K562 (cell line): ENCODE measurements at regions not wholly inside any gene's neighbourhood (a gene's known extent, or its start where the extent isn't known, plus 50 kb on each side); places are given as distances from the start of the nearest gene placed in this dataset.

ENCODE experiments used
- ATAC-seq: fragments of 200-7000 bp; cut with Tn5 transposase; 3 replicates; pipeline ENCODE4 v1.9.1; 2020; ENCODE audit warnings: moderate library complexity
- BruUV-seq: library from RNA; stranded (reverse); fragments of 400-500 nt; replicated peaks from 2 replicates; lab custom pipeline; 2021; lab: Mats Ljungman, UMichigan
- CTCF ChIA-PET: fragments of 300-600 bp; formaldehyde crosslinking; extraction: SDS; loops from one replicate; lab custom pipeline; 2021; ENCODE audit warnings: low intra/inter-chr PET ratio; lab: Yijun Ruan, JAX
- POLR2A ChIA-PET: fragments of 300-600, 350-650 bp; sonication (Branson Sonifier 250); formaldehyde crosslinking; extraction: SDS; loops from one replicate; lab custom pipeline; 2021; ENCODE audit warnings: antibody characterized with exemption, inconsistent platforms; lab: Yijun Ruan, JAX
- DNase-seq, 4 experiments: peaks; one replicate each; pipeline versions ENCODE4 v3.0.0 to v3.0.0-alpha.2; 2011 to 2018; ENCODE audit warnings: low spot score in 3 of 4, mixed read lengths in 3 of 4; ENCODE audit errors: extremely low read depth in 1 of 4
- FAIRE-seq: peaks from 2 replicates; lab custom pipeline; 2011; peaks lifted over from hg19 to GRCh38; lab: Jason Lieb, UNC
- H2AFZ ChIP-seq: 2 replicates; pipeline ENCODE4 v1.6.0; 2011; ENCODE audit warnings: low read depth, low read length, control low read depth, inconsistent platforms
- H3K27ac ChIP-seq: fragments of 200-600 bp; 3 replicates; pipeline ENCODE4 v1.8.0; 2011; ENCODE audit warnings: low read depth, mild to moderate bottlenecking, control low read depth, inconsistent platforms, low read length, moderate library complexity, mixed read lengths; ENCODE audit errors: extremely low read depth
- H3K27me3 ChIP-seq, 2 experiments: fragments of 300-600 bp in 1 of 2; 2 replicates in 1 of 2; 3 replicates in 1 of 2; pipeline versions ENCODE4 v1.6.0 to v1.8.0; 2011; ENCODE audit warnings: inconsistent platforms in 2 of 2, low read length in 2 of 2, mild to moderate bottlenecking in 1 of 2, mixed read lengths in 1 of 2, moderate library complexity in 1 of 2; ENCODE audit not compliant: control insufficient read depth in 2 of 2, insufficient read depth in 2 of 2
- H3K36me3 ChIP-seq: fragments of 300-600 bp; 3 replicates; pipeline ENCODE4 v1.8.0; 2011; ENCODE audit warnings: mild to moderate bottlenecking, low read length, inconsistent platforms; ENCODE audit not compliant: control insufficient read depth, insufficient read depth
- H3K4me1 ChIP-seq, 2 experiments: fragments of 200-600 bp in 1 of 2; replicated peaks in 1 of 2; 2 replicates in 1 of 2; 3 replicates in 1 of 2; pipeline versions ENCODE4 v1.5.1 to v1.8.0; 2011; ENCODE audit warnings: inconsistent platforms in 2 of 2, low read length in 2 of 2, mild to moderate bottlenecking in 1 of 2, mixed read lengths in 1 of 2, moderate library complexity in 1 of 2; ENCODE audit not compliant: control insufficient read depth in 2 of 2, insufficient read depth in 2 of 2
- H3K4me2 ChIP-seq: 2 replicates; pipeline ENCODE4 v1.6.1; 2011; ENCODE audit warnings: low read length, control low read depth, inconsistent platforms, mixed read lengths; ENCODE audit not compliant: insufficient read depth
- H3K4me3 ChIP-seq: fragments of 200-600 bp; sonication (generic), shearing (Covaris generic); 2 replicates; pipeline ENCODE4 v1.5.1; 2016; ENCODE audit warnings: control low read depth, inconsistent platforms
- H3K79me2 ChIP-seq: fragments of 200-600 bp; 3 replicates; pipeline ENCODE4 v1.8.0; 2011; ENCODE audit warnings: low read length, inconsistent platforms; ENCODE audit not compliant: control insufficient read depth, insufficient read depth
- H3K9ac ChIP-seq, 2 experiments: 2 replicates each; pipeline versions ENCODE4 v1.6.0 to v1.6.1; 2011; ENCODE audit warnings: low read depth in 2 of 2, low read length in 2 of 2, control low read depth in 1 of 2, inconsistent platforms in 1 of 2, mild to moderate bottlenecking in 1 of 2, mixed read lengths in 1 of 2; ENCODE audit not compliant: insufficient read depth in 1 of 2
- H3K9me1 ChIP-seq: one replicate; pipeline ENCODE4 v1.6.0; 2011; ENCODE audit warnings: inconsistent platforms, mild to moderate bottlenecking, low read length, moderate library complexity; ENCODE audit not compliant: control insufficient read depth, insufficient read depth
- H3K9me3 ChIP-seq: replicated peaks from 2 replicates; pipeline ENCODE4 v1.5.1; 2011; ENCODE audit warnings: low read depth, low read length, inconsistent platforms; ENCODE audit not compliant: control insufficient read depth, insufficient read depth
- H4K20me1 ChIP-seq: replicated peaks from 2 replicates; pipeline ENCODE4 v1.6.1; 2011; ENCODE audit warnings: low read length, inconsistent platforms, mixed read lengths; ENCODE audit not compliant: control insufficient read depth, insufficient read depth
- CBFA2T2 ChIP-seq: fragments of 450-650 bp; conservative IDR thresholded peaks from 2 replicates; pipeline ENCODE4 v1.6.1; 2017; ENCODE audit warnings: mild to moderate bottlenecking
- CCNT2 ChIP-seq: IDR thresholded peaks from 2 replicates; pipeline ENCODE4 v1.6.1; 2011; ENCODE audit warnings: borderline replicate concordance, low read depth, mild to moderate bottlenecking, moderate library complexity, mixed read lengths, low read length; ENCODE audit not compliant: insufficient read length; ENCODE audit errors: extremely low read depth
- FOXM1 ChIP-seq, 2 experiments: fragments of 450-650 bp in 1 of 2; sonication (generic) in 1 of 2; formaldehyde crosslinking in 1 of 2; IDR thresholded peaks; 2 replicates each; pipeline versions ENCODE4 v1.6.1 to v1.9.0; 2017 to 2022; ENCODE audit warnings: low read depth in 2 of 2, mild to moderate bottlenecking in 2 of 2, missing genetic modification reagents in 1 of 2, moderate library complexity in 1 of 2
- KDM1A ChIP-seq, 2 experiments: fragments of 450-650 bp; IDR thresholded peaks; 2 replicates each; pipeline ENCODE4 v1.6.1; 2016; ENCODE audit warnings: mild to moderate bottlenecking in 2 of 2
- KLF16 ChIP-seq: IDR thresholded peaks from 2 replicates; pipeline ENCODE4 v1.6.1; 2016; ENCODE audit warnings: antibody characterized with exemption
- NFE2 ChIP-seq: IDR thresholded peaks from 2 replicates; pipeline ENCODE4 v1.6.1; 2014; ENCODE audit warnings: antibody characterized with exemption, low read depth
- NUFIP1 ChIP-seq: fragments of 450-650 bp; IDR thresholded peaks from 2 replicates; pipeline ENCODE4 v1.6.1; 2018; ENCODE audit not compliant: partially characterized antibody
- PHF8 ChIP-seq: fragments of 200-600 bp; sonication (generic); IDR thresholded peaks from 2 replicates; pipeline ENCODE4 v1.6.1; 2012; ENCODE audit warnings: mixed run types, mild to moderate bottlenecking, inconsistent platforms, low read length, moderate library complexity, borderline replicate concordance
- POLR2B ChIP-seq: fragments of 450-650 bp; IDR thresholded peaks from 2 replicates; pipeline ENCODE4 v1.6.1; 2018; ENCODE audit warnings: low read depth; ENCODE audit not compliant: partially characterized antibody
- RFX7 ChIP-seq: fragments of 250-450 bp; sonication (Bioruptor Pico); IDR thresholded peaks from 2 replicates; pipeline ENCODE4 v1.5.1; 2021; ENCODE audit warnings: mild to moderate bottlenecking
- ZNF263 ChIP-seq: sonication (generic); formaldehyde crosslinking; IDR thresholded peaks from 2 replicates; pipeline ENCODE4 v1.8.0; 2022; ENCODE audit warnings: mild to moderate bottlenecking, missing genetic modification reagents, borderline replicate concordance
- ZNF431 ChIP-seq: sonication (generic); formaldehyde crosslinking; IDR thresholded peaks from 2 replicates; pipeline ENCODE4 v1.8.0; 2022; ENCODE audit warnings: mild to moderate bottlenecking, missing genetic modification reagents
- ZNF79 ChIP-seq: fragments of 250-450 bp; sonication (Bioruptor Pico); IDR thresholded peaks from 2 replicates; pipeline ENCODE4 v1.4.0; 2020; ENCODE audit warnings: low read depth, mild to moderate bottlenecking, moderate library complexity
- WGBS: fragments of 100-300 bp; shearing (Covaris generic); methylation state at CpG from one replicate; pipeline ENCODE4 v1.1.6; 2016; ENCODE audit warnings: low coverage, mixed read lengths; ENCODE audit not compliant: insufficient coverage; ENCODE audit errors: missing lambda C conversion rate; 5-methylcytosine and 5-hydroxymethylcytosine counted together
- in situ Hi-C: fragments of 300-500 bp; cut with MboI; formaldehyde crosslinking; loops from 4 replicates; pipeline ENCODE4 v1.15.0; 2018; ENCODE audit warnings: inconsistent platforms, mixed read lengths
- intact Hi-C: fragments of 100-400 bp; cut with micrococcal nuclease; formaldehyde crosslinking; loops from 2 replicates; pipeline ENCODE4 v1.14.2; 2022
- TF ChIP-seq, protein P1 (sequence below): IDR thresholded peaks from 2 replicates; pipeline ENCODE4 v1.6.1; 2011; ENCODE audit warnings: borderline replicate concordance, low read depth, mild to moderate bottlenecking, moderate library complexity, low read length; ENCODE audit not compliant: insufficient read depth, poor library complexity, severe bottlenecking
- TF ChIP-seq, protein P2 (sequence below), 3 experiments: fragments of 200-800 bp in 1 of 3; sonication (Bioruptor generic) in 1 of 3; sonication (generic) in 1 of 3; formaldehyde crosslinking in 1 of 3; IDR thresholded peaks; 2 replicates each; pipeline versions ENCODE4 v1.6.1 to v1.8.0; 2016 to 2022; ENCODE audit warnings: mild to moderate bottlenecking in 2 of 3, missing compliant biosample characterization in 2 of 3, missing genetic modification characterization in 2 of 3, missing genetic modification reagents in 1 of 3

DNA sequence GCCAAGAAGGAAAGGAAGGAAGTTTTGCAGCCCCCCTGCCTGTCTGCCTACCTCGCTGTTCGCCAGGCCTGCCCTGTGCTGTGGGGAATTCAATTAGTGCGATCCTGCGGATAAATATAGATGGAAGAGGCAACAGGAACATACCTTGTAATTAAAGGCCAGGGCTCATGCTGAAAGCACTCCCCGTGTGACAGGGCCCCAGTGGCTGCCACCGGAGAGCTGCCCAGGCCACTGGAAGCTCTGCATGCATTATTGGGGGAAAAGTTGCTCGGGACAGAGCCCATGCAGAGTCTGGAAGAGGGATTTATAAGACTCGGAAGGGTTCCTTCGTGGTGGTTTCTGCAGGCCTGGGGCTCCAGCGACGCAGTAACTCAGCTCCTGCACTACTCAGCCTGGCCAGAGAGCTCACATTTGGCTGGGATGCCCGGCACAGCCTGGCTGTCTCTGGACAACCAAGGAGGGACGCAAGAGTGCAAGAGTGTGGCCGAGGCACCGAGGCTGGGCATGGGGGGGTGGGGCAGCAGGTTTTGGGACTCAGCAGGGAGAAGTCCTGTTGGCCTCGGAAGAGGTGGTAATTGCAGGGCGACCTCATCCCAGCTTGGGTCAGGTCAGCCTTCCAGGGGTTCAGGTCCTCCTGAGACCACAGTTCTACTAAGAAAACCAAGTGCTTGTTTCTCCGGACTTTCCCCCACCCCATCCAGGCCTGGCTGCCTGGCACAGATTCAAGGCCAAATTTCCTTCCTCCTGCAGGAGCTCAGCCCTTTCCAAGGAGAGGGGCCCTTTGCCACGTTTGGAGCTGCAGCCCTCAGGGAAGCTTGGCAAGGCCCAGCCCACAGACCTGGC lies 68.1 kb upstream of the GGTA1 start (continued):
- no peak for TF ChIP-seq ZNF263 (CRISPR knock-in tag)
- no peak for TF ChIP-seq KDM1A (IDR thresholded peaks at IDR 0.05)
- TF ChIP-seq KLF16 = no peak
- TF ChIP-seq NUFIP1 = no peak

DNA sequence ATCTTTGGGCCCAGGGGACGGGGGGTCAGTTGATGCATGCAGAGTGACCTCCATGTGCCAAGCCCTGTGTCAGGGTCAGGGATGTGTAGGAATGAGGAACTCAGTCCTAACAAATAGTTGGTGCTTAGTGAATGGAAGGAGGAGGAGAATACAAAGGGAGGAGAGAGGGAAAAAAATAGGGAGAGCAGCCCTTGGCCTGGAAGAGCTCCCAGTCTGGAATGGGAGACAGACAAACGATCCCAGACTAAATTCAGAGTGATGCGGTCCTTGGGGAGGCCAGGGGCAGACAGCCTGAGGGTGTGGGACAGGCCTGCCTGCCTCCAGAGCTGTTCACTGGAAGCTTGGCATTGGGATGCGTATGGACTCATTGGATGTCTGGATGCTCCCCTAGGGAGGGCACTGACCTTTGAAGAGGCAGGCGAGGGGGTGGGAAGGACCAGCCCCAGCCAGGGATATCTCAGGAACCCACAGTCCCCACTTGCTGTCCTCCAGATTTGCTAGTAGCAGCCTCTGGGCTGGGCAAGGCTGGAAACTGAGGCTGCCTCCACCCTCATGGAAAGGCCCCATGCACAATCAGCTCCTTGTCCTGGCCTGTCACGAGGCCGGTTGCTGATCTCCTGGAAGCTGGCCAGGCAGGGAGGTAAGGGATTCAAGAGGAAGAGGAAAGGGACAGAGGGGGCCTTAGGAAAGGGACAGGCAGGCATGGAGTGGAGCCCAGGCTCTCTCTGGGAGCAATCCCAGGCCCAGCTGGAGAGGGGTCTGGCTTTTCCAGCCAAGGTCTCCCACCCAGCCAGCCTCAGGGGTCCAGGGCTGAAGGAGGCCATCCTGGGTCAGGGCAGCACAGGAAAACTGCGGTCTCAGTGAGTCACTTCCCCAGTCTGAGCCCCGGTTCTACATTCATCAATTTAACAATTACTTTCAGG lies 69.0 kb upstream of the GGTA1 start:
- no TSS peak for BruUV-seq
- intact Hi-C loops = no loop called here
- Histone ChIP-seq H3K4me3 (no peak overlapping the region), H3K9me1 (no peaks in the 10 kb centered on the region), H3K27ac (no peak overlapping the region), H2AFZ (no peak overlapping the region), H3K36me3 (no peaks in the 10 kb centered on the region), H3K27me3 (peaks cover 5 to 70% of the 10 kb centered on the region in 2 experiments; a peak in 4 of 5 replicates), H3K4me2 (no peak overlapping the region), H3K4me1 (no peaks in the 10 kb centered on the region), H3K79me2 (no peaks in the 10 kb centered on the region), H4K20me1 (no peaks in the 10 kb centered on the region), H3K9ac (no peak overlapping the region), H3K9me3 (no peaks in the 10 kb centered on the region)
- POLR2A ChIA-PET = interaction anchor here (0.6 to 0.9 kb wide), 2 partner anchors 12 to 415 kb away, joined by 3 read pairs; no protein-coding TSS in a partner anchor
- no peak for DNase-seq
- TF ChIP-seq RFX7 (CRISPR knock-in tag) (no peak), PHF8 (no peak), ZNF79 (no peak), POLR2B (no peak), CBFA2T2 (no peak), FOXM1 (IDR thresholded peaks at IDR 0.05; ENCODE audit: low read depth) (no peak), FOXM1 (CRISPR knock-in tag; IDR thresholded peaks at IDR 0.05; ENCODE audit: low read depth) (no peak), ZNF431 (CRISPR knock-in tag) (no peak), NFE2 (no peak), CCNT2 (no peak)
- TF ChIP-seq, protein P1, sequence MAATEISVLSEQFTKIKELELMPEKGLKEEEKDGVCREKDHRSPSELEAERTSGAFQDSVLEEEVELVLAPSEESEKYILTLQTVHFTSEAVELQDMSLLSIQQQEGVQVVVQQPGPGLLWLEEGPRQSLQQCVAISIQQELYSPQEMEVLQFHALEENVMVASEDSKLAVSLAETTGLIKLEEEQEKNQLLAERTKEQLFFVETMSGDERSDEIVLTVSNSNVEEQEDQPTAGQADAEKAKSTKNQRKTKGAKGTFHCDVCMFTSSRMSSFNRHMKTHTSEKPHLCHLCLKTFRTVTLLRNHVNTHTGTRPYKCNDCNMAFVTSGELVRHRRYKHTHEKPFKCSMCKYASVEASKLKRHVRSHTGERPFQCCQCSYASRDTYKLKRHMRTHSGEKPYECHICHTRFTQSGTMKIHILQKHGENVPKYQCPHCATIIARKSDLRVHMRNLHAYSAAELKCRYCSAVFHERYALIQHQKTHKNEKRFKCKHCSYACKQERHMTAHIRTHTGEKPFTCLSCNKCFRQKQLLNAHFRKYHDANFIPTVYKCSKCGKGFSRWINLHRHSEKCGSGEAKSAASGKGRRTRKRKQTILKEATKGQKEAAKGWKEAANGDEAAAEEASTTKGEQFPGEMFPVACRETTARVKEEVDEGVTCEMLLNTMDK = no peak
- TF ChIP-seq, protein P2, sequence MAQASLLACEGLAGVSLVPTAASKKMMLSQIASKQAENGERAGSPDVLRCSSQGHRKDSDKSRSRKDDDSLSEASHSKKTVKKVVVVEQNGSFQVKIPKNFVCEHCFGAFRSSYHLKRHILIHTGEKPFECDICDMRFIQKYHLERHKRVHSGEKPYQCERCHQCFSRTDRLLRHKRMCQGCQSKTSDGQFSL (CRISPR knock-in tag; IDR thresholded peaks at IDR 0.05) = no peak
- TF ChIP-seq, protein P2 (tag; IDR thresholded peaks at IDR 0.05) = no peak
- WGBS = 1% methylated on average over 9 of the region's 9 CpGs
- FAIRE-seq = no peak
- CTCF ChIA-PET = interaction anchor here (0.6 kb wide), 1 partner anchor 89 kb away, joined by 3 read pairs; no protein-coding TSS in a partner anchor
- in situ Hi-C loops = no loop called here
- ATAC-seq = no peak
